GM11168 (cell line): ENCODE measurements at regions not wholly inside any gene's neighbourhood (a gene's known extent, or its start where the extent isn't known, plus 50 kb on each side); places are given as distances from the start of the nearest gene placed in this dataset.

ENCODE experiments used
- in situ Hi-C: fragments of 300-500 bp; cut with MboI; formaldehyde crosslinking; loops from one replicate; pipeline ENCODE4 v1.12.0; 2022; ENCODE audit warnings: low sequenced_read_pairs; ENCODE audit not compliant: unreplicated experiment

- in situ Hi-C loops: no loop called here
Measured at GRCh38 chr7:132733860-132734259, 157.6 kb upstream of the PLXNA4 start.

- in situ Hi-C loops: no loop called here
Measured at GRCh38 chr7:132732321-132732865, 156.1 kb upstream of the PLXNA4 start.

- in situ Hi-C loops: no loop called here
Measured at GRCh38 chr7:132730105-132730504, 153.8 kb upstream of the PLXNA4 start.

GRCh38 chr7:132723506-132724081 is 147.3 kb upstream of the PLXNA4 start:
- in situ Hi-C loops: no loop called here

GRCh38 chr7:132720835-132721234 is 144.6 kb upstream of the PLXNA4 start:
- in situ Hi-C loops: no loop called here

- in situ Hi-C loops: loop anchor here (10.0 kb wide), 1 partner anchor 81 kb away; no protein-coding TSS in a partner anchor
Measured at GRCh38 chr7:132713893-132714292, 137.6 kb upstream of the PLXNA4 start.

- in situ Hi-C loops: loop anchor here (10.0 kb wide), 1 partner anchor 85 kb away; no protein-coding TSS in a partner anchor
Measured at GRCh38 chr7:132709971-132710567, 133.8 kb upstream of the PLXNA4 start.

- in situ Hi-C loops: no loop called here
Measured at GRCh38 chr7:132708470-132708869, 132.2 kb upstream of the PLXNA4 start.

GRCh38 chr7:132705146-132705545 is 128.9 kb upstream of the PLXNA4 start:
- in situ Hi-C loops: no loop called here

- in situ Hi-C loops: no loop called here
Measured at GRCh38 chr7:132703742-132704141, 127.5 kb upstream of the PLXNA4 start.

GRCh38 chr7:132697003-132697402 is 120.7 kb upstream of the PLXNA4 start:
- in situ Hi-C loops: no loop called here

GRCh38 chr7:132696332-132696731 is 120.1 kb upstream of the PLXNA4 start:
- in situ Hi-C loops: no loop called here

- in situ Hi-C loops: no loop called here
Measured at GRCh38 chr7:132691201-132691600, 114.9 kb upstream of the PLXNA4 start.

GRCh38 chr7:132690174-132690573 is 113.9 kb upstream of the PLXNA4 start:
- in situ Hi-C loops: no loop called here

GRCh38 chr7:132687981-132688383 is 111.7 kb upstream of the PLXNA4 start:
- in situ Hi-C loops: no loop called here

- in situ Hi-C loops: no loop called here
Measured at GRCh38 chr7:132687016-132687415, 110.7 kb upstream of the PLXNA4 start.

GRCh38 chr7:132685277-132685676 is 109.0 kb upstream of the PLXNA4 start:
- in situ Hi-C loops: no loop called here

GRCh38 chr7:132683896-132684690 is 107.8 kb upstream of the PLXNA4 start:
- in situ Hi-C loops: no loop called here

- in situ Hi-C loops: no loop called here
Measured at GRCh38 chr7:132681951-132682350, 105.7 kb upstream of the PLXNA4 start.

GRCh38 chr7:132680590-132680989 is 104.3 kb upstream of the PLXNA4 start:
- in situ Hi-C loops: no loop called here

- in situ Hi-C loops: no loop called here
Measured at GRCh38 chr7:132678656-132679055, 102.4 kb upstream of the PLXNA4 start.
